PC-3 (cell line): ENCODE measurements at regions not wholly inside any gene's neighbourhood (a gene's known extent, or its start where the extent isn't known, plus 50 kb on each side); places are given as distances from the start of the nearest gene placed in this dataset.

Source experiments
- EZH2 ChIP-seq: fragments of 300-600 bp; sonication (generic); IDR thresholded peaks from one replicate; pipeline ENCODE4 v1.6.1; 2017; ENCODE audit warnings: antibody characterized with exemption, mild to moderate bottlenecking, low read length; ENCODE audit not compliant: unreplicated experiment
- TF ChIP-seq, protein P1 (sequence below): fragments of 300-600 bp; sonication (generic); conservative IDR thresholded peaks from 2 replicates; pipeline ENCODE4 v1.5.1; 2017; ENCODE audit warnings: antibody characterized with exemption, low read depth, mild to moderate bottlenecking, low read length

GRCh38 chr22:22037229-22037628 is 54.6 kb upstream of the TOP3B start:
- TF ChIP-seq, protein P1, sequence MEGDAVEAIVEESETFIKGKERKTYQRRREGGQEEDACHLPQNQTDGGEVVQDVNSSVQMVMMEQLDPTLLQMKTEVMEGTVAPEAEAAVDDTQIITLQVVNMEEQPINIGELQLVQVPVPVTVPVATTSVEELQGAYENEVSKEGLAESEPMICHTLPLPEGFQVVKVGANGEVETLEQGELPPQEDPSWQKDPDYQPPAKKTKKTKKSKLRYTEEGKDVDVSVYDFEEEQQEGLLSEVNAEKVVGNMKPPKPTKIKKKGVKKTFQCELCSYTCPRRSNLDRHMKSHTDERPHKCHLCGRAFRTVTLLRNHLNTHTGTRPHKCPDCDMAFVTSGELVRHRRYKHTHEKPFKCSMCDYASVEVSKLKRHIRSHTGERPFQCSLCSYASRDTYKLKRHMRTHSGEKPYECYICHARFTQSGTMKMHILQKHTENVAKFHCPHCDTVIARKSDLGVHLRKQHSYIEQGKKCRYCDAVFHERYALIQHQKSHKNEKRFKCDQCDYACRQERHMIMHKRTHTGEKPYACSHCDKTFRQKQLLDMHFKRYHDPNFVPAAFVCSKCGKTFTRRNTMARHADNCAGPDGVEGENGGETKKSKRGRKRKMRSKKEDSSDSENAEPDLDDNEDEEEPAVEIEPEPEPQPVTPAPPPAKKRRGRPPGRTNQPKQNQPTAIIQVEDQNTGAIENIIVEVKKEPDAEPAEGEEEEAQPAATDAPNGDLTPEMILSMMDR = no peak
- TF ChIP-seq EZH2 = no peak
